SK-N-SH (cell line): ENCODE measurements at regions not wholly inside any gene's neighbourhood (a gene's known extent, or its start where the extent isn't known, plus 50 kb on each side); places are given as distances from the start of the nearest gene placed in this dataset.

ENCODE experiments used
- CTCF ChIA-PET: fragments of 300-600, 350-600 bp; formaldehyde crosslinking; extraction: SDS; loops from one replicate; lab custom pipeline; 2021; lab: Yijun Ruan, JAX
- POLR2A ChIA-PET: fragments of 350-600 bp; sonication (Branson Sonifier 250); formaldehyde crosslinking; extraction: SDS; loops from one replicate; lab custom pipeline; 2020; ENCODE audit warnings: antibody characterized with exemption, inconsistent platforms; lab: Yijun Ruan, JAX
- DNase-seq: peaks from one replicate; pipeline ENCODE4 v3.0.0; 2012
- H2AFZ ChIP-seq: fragments of 200-600 bp; sonication (generic); 2 replicates; pipeline ENCODE4 v1.8.1; 2016; ENCODE audit warnings: antibody characterized with exemption, mild to moderate bottlenecking, low read depth
- H3F3A ChIP-seq: fragments of 200-600 bp; sonication (generic); replicated peaks from 2 replicates; pipeline ENCODE3; 2016; ENCODE audit warnings: antibody characterized with exemption, mild to moderate bottlenecking; ENCODE audit not compliant: insufficient read depth
- H3K27ac ChIP-seq, 2 experiments: fragments of 200-500 bp in 1 of 2; fragments of 200-600 bp in 1 of 2; sonication (Bioruptor generic) in 1 of 2; sonication (generic), shearing (Covaris generic) in 1 of 2; 2 replicates each; pipeline versions ENCODE4 v1.5.1 to v1.6.1; 2014 to 2016; ENCODE audit warnings: low read depth in 2 of 2, inconsistent platforms in 1 of 2, low read length in 1 of 2, mild to moderate bottlenecking in 1 of 2, mixed read lengths in 1 of 2
- H3K27me3 ChIP-seq: fragments of 200-600 bp; sonication (generic), shearing (Covaris generic); 2 replicates; pipeline ENCODE4 v1.6.1; 2016; ENCODE audit warnings: mixed run types; ENCODE audit not compliant: insufficient read depth
- H3K36me3 ChIP-seq, 2 experiments: fragments of 200-500 bp in 1 of 2; fragments of 200-600 bp in 1 of 2; sonication (Bioruptor generic) in 1 of 2; sonication (generic) in 1 of 2; replicated peaks in 1 of 2; 2 replicates each; pipeline versions ENCODE3 to v1.5.1; 2014 to 2016; ENCODE audit warnings: low read length in 1 of 2, mild to moderate bottlenecking in 1 of 2; ENCODE audit not compliant: insufficient read depth in 2 of 2, control insufficient read depth in 1 of 2
- H3K4me1 ChIP-seq, 2 experiments: fragments of 200-500 bp in 1 of 2; fragments of 200-600 bp in 1 of 2; sonication (Bioruptor generic) in 1 of 2; sonication (generic), shearing (Covaris generic) in 1 of 2; 2 replicates each; pipeline versions ENCODE4 v1.5.1 to v1.6.1; 2014 to 2016; ENCODE audit warnings: low read depth in 1 of 2, low read length in 1 of 2, mixed run types in 1 of 2; ENCODE audit not compliant: insufficient read depth in 2 of 2, control insufficient read depth in 1 of 2
- H3K4me2 ChIP-seq: fragments of 200-600 bp; sonication (generic), shearing (Covaris generic); 2 replicates; pipeline ENCODE4 v1.6.1; 2017; ENCODE audit warnings: mixed run types
- H3K4me3 ChIP-seq, 2 experiments: fragments of 200-500 bp in 1 of 2; fragments of 200-600 bp in 1 of 2; sonication (Bioruptor generic) in 1 of 2; sonication (generic), shearing (Covaris generic) in 1 of 2; 2 replicates each; pipeline versions ENCODE4 v1.5.1 to v1.8.1; 2014 to 2016; ENCODE audit warnings: low read depth in 2 of 2, inconsistent platforms in 1 of 2, low read length in 1 of 2, mild to moderate bottlenecking in 1 of 2, mixed read lengths in 1 of 2, moderate library complexity in 1 of 2
- H3K79me2 ChIP-seq: fragments of 200-600 bp; sonication (generic); 2 replicates; pipeline ENCODE4 v1.8.1; 2017; ENCODE audit warnings: mild to moderate bottlenecking; ENCODE audit not compliant: insufficient read depth
- H3K9ac ChIP-seq: fragments of 200-600 bp; sonication (generic); 2 replicates; pipeline ENCODE4 v1.6.1; 2017; ENCODE audit warnings: mixed run types
- H3K9me2 ChIP-seq: fragments of 200-600 bp; sonication (generic); 2 replicates; pipeline ENCODE4 v1.6.1; 2017; ENCODE audit warnings: mixed run types
- H3K9me3 ChIP-seq: fragments of 200-600 bp; sonication (generic); 2 replicates; pipeline ENCODE4 v1.6.1; 2017; ENCODE audit warnings: mixed run types, mild to moderate bottlenecking, moderate library complexity
- H4K20me1 ChIP-seq: fragments of 200-600 bp; sonication (generic); 2 replicates; pipeline ENCODE4 v1.6.1; 2017; ENCODE audit warnings: mild to moderate bottlenecking, mixed run types; ENCODE audit not compliant: insufficient read depth
- CHD2 ChIP-seq: fragments of 150-350 bp; IDR thresholded peaks from 2 replicates; pipeline ENCODE4 v1.6.1; 2018; ENCODE audit warnings: low read length; ENCODE audit not compliant: partially characterized antibody
- ELF1 ChIP-seq: IDR thresholded peaks from 2 replicates; pipeline ENCODE4 v1.4.0; 2012
- EZH2phosphoT487 ChIP-seq: fragments of 200-600 bp; sonication (generic); IDR thresholded peaks from 2 replicates; pipeline ENCODE4 v1.6.1; 2017; ENCODE audit warnings: low read depth, mixed run types, mild to moderate bottlenecking, antibody characterized with exemption, moderate library complexity, borderline replicate concordance
- FOSL2 ChIP-seq: IDR thresholded peaks from 2 replicates; pipeline ENCODE4 v1.4.0; 2012; ENCODE audit warnings: low read depth, mild to moderate bottlenecking, moderate library complexity, borderline replicate concordance
- FOXJ3 ChIP-seq: sonication (generic); formaldehyde crosslinking; IDR thresholded peaks from 2 replicates; pipeline ENCODE4 v1.5.1; 2020; ENCODE audit warnings: mild to moderate bottlenecking, missing genetic modification reagents
- FOXM1 ChIP-seq: IDR thresholded peaks from 2 replicates; pipeline ENCODE4 v1.4.0; 2012; ENCODE audit warnings: low read depth, mild to moderate bottlenecking
- IRF3 ChIP-seq: fragments of 150-350 bp; IDR thresholded peaks from 2 replicates; pipeline ENCODE4 v1.6.1; 2016; ENCODE audit warnings: mild to moderate bottlenecking, low read depth, low read length
- MXI1 ChIP-seq: IDR thresholded peaks from 2 replicates; pipeline ENCODE4 v1.6.1; 2012; ENCODE audit warnings: mild to moderate bottlenecking, low read depth, low read length, improper control_type of control experiment
- NFIC ChIP-seq: IDR thresholded peaks from 2 replicates; pipeline ENCODE4 v1.4.0; 2012; ENCODE audit warnings: borderline replicate concordance
- POLR2AphosphoS5 ChIP-seq: IDR thresholded peaks from 2 replicates; pipeline ENCODE4 v1.6.1; 2012; ENCODE audit warnings: low read depth, low read length
- RCOR1 ChIP-seq: fragments of 150-350 bp; IDR thresholded peaks from 2 replicates; pipeline ENCODE4 v1.6.1; 2017; ENCODE audit warnings: antibody characterized with exemption, low read length
- REST ChIP-seq: IDR thresholded peaks from 2 replicates; pipeline ENCODE4 v1.6.1; 2012; ENCODE audit warnings: mild to moderate bottlenecking, low read depth, low read length, moderate library complexity
- SIN3A ChIP-seq: IDR thresholded peaks from 2 replicates; pipeline ENCODE4 v1.6.1; 2012; ENCODE audit warnings: low read depth, mild to moderate bottlenecking, low read length, moderate library complexity, borderline replicate concordance
- TAF1 ChIP-seq: IDR thresholded peaks from 2 replicates; pipeline ENCODE4 v1.6.1; 2012; ENCODE audit warnings: low read depth, mild to moderate bottlenecking, low read length, moderate library complexity, borderline replicate concordance
- TCF12 ChIP-seq: IDR thresholded peaks from 2 replicates; pipeline ENCODE4 v1.4.0; 2012
- USF1 ChIP-seq: IDR thresholded peaks from 2 replicates; pipeline ENCODE4 v1.4.0; 2012; ENCODE audit warnings: low read depth, borderline replicate concordance
- YY1 ChIP-seq: IDR thresholded peaks from 2 replicates; pipeline ENCODE4 v1.4.0; 2012; ENCODE audit warnings: low read depth, mild to moderate bottlenecking
- ZBTB33 ChIP-seq: IDR thresholded peaks from 2 replicates; pipeline ENCODE4 v1.4.0; 2012; ENCODE audit warnings: low read depth, borderline replicate concordance
- WGBS: methylation state at CpG from one replicate; pipeline ENCODE4 v1.1.6; 2017; ENCODE audit warnings: low lambda C conversion rate; 5-methylcytosine and 5-hydroxymethylcytosine counted together
- TF ChIP-seq, protein P1 (sequence below): fragments of 150-350 bp; IDR thresholded peaks from 2 replicates; pipeline ENCODE4 v1.6.1; 2017; ENCODE audit warnings: antibody characterized with exemption, low read length, low read depth, borderline replicate concordance

DNA sequence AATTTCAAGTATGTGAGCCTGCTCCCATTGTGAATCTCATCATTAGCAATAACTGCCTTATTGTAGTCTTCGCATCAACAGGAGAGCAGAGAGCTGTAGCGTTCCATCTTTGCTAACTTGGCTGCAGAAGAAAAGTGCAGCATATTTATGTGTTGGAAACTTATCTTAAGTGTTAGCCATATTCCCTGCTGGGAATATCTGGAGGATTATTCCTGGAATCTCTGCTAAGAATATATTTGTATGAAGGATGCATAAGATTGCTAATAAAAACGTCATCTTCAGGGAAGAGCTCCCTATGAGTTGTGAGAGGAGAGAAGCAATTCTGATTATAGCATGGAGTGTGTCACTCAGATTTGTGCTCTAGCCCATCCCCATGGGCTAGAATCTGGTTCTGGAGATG, 115.1 kb upstream of the REG3G start (continued):
- TF ChIP-seq ZBTB33 = no peak

- Histone ChIP-seq H3K27ac (no peak overlapping the region), H3K9me2 (no peaks in the 10 kb centered on the region), H3K9ac (no peak overlapping the region), H3K27me3 (no peaks in the 10 kb centered on the region), H3K4me2 (no peak overlapping the region), H2AFZ (no peak overlapping the region), H3K79me2 (no peaks in the 10 kb centered on the region), H3K4me1 (no peaks in the 10 kb centered on the region), H4K20me1 (no peaks in the 10 kb centered on the region), H3F3A (no peaks in the 10 kb centered on the region), H3K4me3 (no peak overlapping the region), H3K36me3 (no peaks in the 10 kb centered on the region), H3K9me3 (no peaks in the 10 kb centered on the region)
- ChIA-PET CTCF (no interaction called here), POLR2A (no interaction called here)
- 18% methylated on average over 1 of the region's 1 CpG for WGBS
- DNase-seq = no peak
- TF ChIP-seq CHD2 (no peak), USF1 (no peak), REST (no peak), FOXM1 (no peak), SIN3A (no peak), EZH2phosphoT487 (no peak), YY1 (no peak), FOSL2 (no peak), NFIC (no peak), FOXJ3 (CRISPR knock-in tag) (no peak), RCOR1 (no peak), MXI1 (no peak), IRF3 (no peak), POLR2AphosphoS5 (no peak), TAF1 (no peak), TCF12 (no peak), ZBTB33 (no peak), ELF1 (no peak)
- TF ChIP-seq, protein P1, sequence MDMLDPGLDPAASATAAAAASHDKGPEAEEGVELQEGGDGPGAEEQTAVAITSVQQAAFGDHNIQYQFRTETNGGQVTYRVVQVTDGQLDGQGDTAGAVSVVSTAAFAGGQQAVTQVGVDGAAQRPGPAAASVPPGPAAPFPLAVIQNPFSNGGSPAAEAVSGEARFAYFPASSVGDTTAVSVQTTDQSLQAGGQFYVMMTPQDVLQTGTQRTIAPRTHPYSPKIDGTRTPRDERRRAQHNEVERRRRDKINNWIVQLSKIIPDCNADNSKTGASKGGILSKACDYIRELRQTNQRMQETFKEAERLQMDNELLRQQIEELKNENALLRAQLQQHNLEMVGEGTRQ = no peak
Measured at GRCh38 chr2:78913257-78913656, 112.2 kb upstream of the REG3G start.
